Trophoblast cell (in vitro differentiated cells and primary cell): ENCODE measurements at regions not wholly inside any gene's neighbourhood (a gene's known extent, or its start where the extent isn't known, plus 50 kb on each side); places are given as distances from the start of the nearest gene placed in this dataset.
"Not testable (repeated sequence)": the region's sequence is repeated elsewhere in the genome, so short reads cannot be mapped to it uniquely, and the experiment has no call there.

ENCODE experiments used
- DNase-seq, 2 donors: peaks; one replicate each; pipeline ENCODE4 v3.0.0-alpha.2; 2016
- H2AFZ ChIP-seq: 2 replicates; pipeline ENCODE4 v1.6.1; 2013; ENCODE audit warnings: low read length, moderate library complexity, mild to moderate bottlenecking; ENCODE audit not compliant: insufficient read depth, poor library complexity
- H2AK5ac ChIP-seq: 2 replicates; pipeline ENCODE4 v1.6.1; 2013; ENCODE audit warnings: mild to moderate bottlenecking, low read length
- H2BK120ac ChIP-seq: 2 replicates; pipeline ENCODE4 v1.6.1; 2013; ENCODE audit warnings: low read length, mild to moderate bottlenecking, moderate library complexity; ENCODE audit not compliant: insufficient read depth, poor library complexity
- H2BK12ac ChIP-seq: 2 replicates; pipeline ENCODE4 v1.6.1; 2013; ENCODE audit warnings: mild to moderate bottlenecking, low read length, moderate library complexity
- H2BK5ac ChIP-seq: 2 replicates; pipeline ENCODE4 v1.6.1; 2013; ENCODE audit warnings: low read length, low read depth, moderate library complexity, mild to moderate bottlenecking; ENCODE audit not compliant: poor library complexity
- H3K14ac ChIP-seq: 2 replicates; pipeline ENCODE4 v1.6.1; 2013; ENCODE audit warnings: mild to moderate bottlenecking, low read length
- H3K18ac ChIP-seq: 2 replicates; pipeline ENCODE4 v1.6.1; 2013; ENCODE audit warnings: mild to moderate bottlenecking, low read length
- H3K23ac ChIP-seq: 2 replicates; pipeline ENCODE4 v1.6.1; 2013; ENCODE audit warnings: low read length
- H3K27ac ChIP-seq: 2 replicates; pipeline ENCODE4 v1.5.1; 2013; ENCODE audit warnings: low read depth, mild to moderate bottlenecking, inconsistent platforms, low read length, moderate library complexity
- H3K27me3 ChIP-seq: 2 replicates; pipeline ENCODE4 v1.6.1; 2013; ENCODE audit warnings: inconsistent platforms, mild to moderate bottlenecking, low read length, moderate library complexity; ENCODE audit not compliant: insufficient read depth
- H3K36me3 ChIP-seq, 2 experiments: 1 replicate in 1 of 2; 2 replicates in 1 of 2; pipeline ENCODE4 v1.6.1; 2013; ENCODE audit warnings: low read length in 2 of 2, mild to moderate bottlenecking in 2 of 2, moderate library complexity in 1 of 2; ENCODE audit not compliant: insufficient read depth in 2 of 2, control insufficient read depth in 1 of 2
- H3K4ac ChIP-seq: 2 replicates; pipeline ENCODE4 v1.6.1; 2013; ENCODE audit warnings: low read depth, mild to moderate bottlenecking, low read length, moderate library complexity
- H3K4me1 ChIP-seq, 2 experiments: 1 replicate in 1 of 2; 2 replicates in 1 of 2; pipeline ENCODE4 v1.6.1; 2013; ENCODE audit warnings: low read length in 2 of 2, mild to moderate bottlenecking in 2 of 2, moderate library complexity in 1 of 2; ENCODE audit not compliant: insufficient read depth in 2 of 2, control insufficient read depth in 1 of 2
- H3K4me2 ChIP-seq: 2 replicates; pipeline ENCODE4 v1.6.1; 2013; ENCODE audit warnings: inconsistent platforms, mild to moderate bottlenecking, low read length, moderate library complexity
- H3K4me3 ChIP-seq: 2 replicates; pipeline ENCODE4 v1.5.1; 2013; ENCODE audit warnings: mild to moderate bottlenecking, low read depth, low read length, inconsistent platforms
- H3K79me1 ChIP-seq: one replicate; pipeline ENCODE4 v1.6.1; 2013; ENCODE audit warnings: low read length
- H3K79me2 ChIP-seq: 2 replicates; pipeline ENCODE4 v1.6.1; 2013; ENCODE audit warnings: low read length, mild to moderate bottlenecking; ENCODE audit not compliant: control insufficient read depth, insufficient read depth, poor library complexity
- H3K9ac ChIP-seq: 2 replicates; pipeline ENCODE4 v1.6.1; 2013; ENCODE audit warnings: mild to moderate bottlenecking, low read length
- H3K9me3 ChIP-seq: 2 replicates; pipeline ENCODE4 v1.6.1; 2013; ENCODE audit warnings: low read depth, mild to moderate bottlenecking, control low read depth, inconsistent platforms, low read length; ENCODE audit not compliant: insufficient read depth
- H4K12ac ChIP-seq: 2 replicates; pipeline ENCODE4 v1.6.1; 2013; ENCODE audit warnings: low read depth, mild to moderate bottlenecking, low read length, moderate library complexity
- H4K8ac ChIP-seq: 2 replicates; pipeline ENCODE4 v1.6.1; 2013; ENCODE audit warnings: low read depth, mild to moderate bottlenecking, low read length, moderate library complexity
- H4K91ac ChIP-seq: one replicate; pipeline ENCODE4 v1.6.1; 2013; ENCODE audit warnings: low read depth, mild to moderate bottlenecking, low read length, moderate library complexity
- WGBS: extraction: QIAGEN DNeasy Blood & Tissue Kit; methylation state at CpG from one replicate; pipeline ENCODE4 v1.1.7; 2013; ENCODE audit warnings: missing lambda C conversion rate; ENCODE audit not compliant: insufficient read length, insufficient coverage; ENCODE audit errors: extremely low coverage; 5-methylcytosine and 5-hydroxymethylcytosine counted together

- H3K9me3 ChIP-seq, H3K4me1 ChIP-seq, DNase-seq, H3K79me2 ChIP-seq, H3K4me2 ChIP-seq, H3K14ac ChIP-seq, H2BK120ac ChIP-seq, H3K9ac ChIP-seq, H2AFZ ChIP-seq, H4K91ac ChIP-seq, H2BK12ac ChIP-seq, H3K36me3 ChIP-seq, H2AK5ac ChIP-seq, H3K18ac ChIP-seq, H4K8ac ChIP-seq, H3K23ac ChIP-seq, H3K4ac ChIP-seq, H3K79me1 ChIP-seq, H4K12ac ChIP-seq, H3K4me3 ChIP-seq, H3K27me3 ChIP-seq, H3K27ac ChIP-seq, H2BK5ac ChIP-seq: not testable (repeated sequence)
These were observed 225.4 kb downstream of the TTC6 start for GRCh38 chr14:37820810-37821209.

GRCh38 chr14:37824939-37825712 lies 229.7 kb downstream of the TTC6 start:
- Histone ChIP-seq H3K9me3 (no peaks in the 10 kb centered on the region), H4K12ac (no peak overlapping the region), H3K4ac (no peak overlapping the region), H3K4me3 (no peak overlapping the region), H2BK5ac (no peak overlapping the region), H2BK12ac (no peak overlapping the region), H4K8ac (no peak overlapping the region), H2AFZ (no peak overlapping the region), H3K9ac (no peak overlapping the region), H4K91ac (no peak overlapping the region), H3K36me3 (no peaks in the 10 kb centered on the region), H3K23ac (no peak overlapping the region), H2BK120ac (no peak overlapping the region), H3K4me2 (no peak overlapping the region), H3K14ac (no peak overlapping the region), H3K27me3 (no peaks in the 10 kb centered on the region), H3K79me1 (no peaks in the 10 kb centered on the region), H3K4me1 (no peaks in the 10 kb centered on the region), H3K79me2 (no peaks in the 10 kb centered on the region), H3K27ac (no peak overlapping the region), H2AK5ac (no peak overlapping the region), H3K18ac (no peak overlapping the region)
- WGBS: no CpG with 5 or more reads among the region's 3 CpGs
- DNase-seq: no peak

- no peak overlapping the region for H3K18ac ChIP-seq
- no peak overlapping the region for H2BK12ac ChIP-seq
- no peak overlapping the region for H4K91ac ChIP-seq
- H3K27me3 ChIP-seq: no peaks in the 10 kb centered on the region
- H3K9me3 ChIP-seq: no peaks in the 10 kb centered on the region
- no peak overlapping the region for H3K4ac ChIP-seq
- no peak for DNase-seq
- no peak overlapping the region for H2BK120ac ChIP-seq
- WGBS: no CpG with 5 or more reads among the region's 1 CpG
- no peaks in the 10 kb centered on the region for H3K36me3 ChIP-seq
- H4K12ac ChIP-seq: no peak overlapping the region
- no peak overlapping the region for H3K27ac ChIP-seq
- no peaks in the 10 kb centered on the region for H3K4me1 ChIP-seq
- H2AK5ac ChIP-seq: no peak overlapping the region
- no peak overlapping the region for H3K4me2 ChIP-seq
- no peak overlapping the region for H4K8ac ChIP-seq
- H3K23ac ChIP-seq: no peak overlapping the region
- no peak overlapping the region for H2BK5ac ChIP-seq
- H3K14ac ChIP-seq: no peak overlapping the region
- no peaks in the 10 kb centered on the region for H3K79me1 ChIP-seq
- H2AFZ ChIP-seq: no peak overlapping the region
- H3K9ac ChIP-seq: no peak overlapping the region
- no peak overlapping the region for H3K4me3 ChIP-seq
- no peaks in the 10 kb centered on the region for H3K79me2 ChIP-seq
These were observed 231.4 kb downstream of the TTC6 start for GRCh38 chr14:37826869-37827268.

GRCh38 chr14:37830271-37830670 lies 234.8 kb downstream of the TTC6 start:
- Histone ChIP-seq H3K4me2 (no peak overlapping the region), H3K36me3 (no peaks in the 10 kb centered on the region), H3K18ac (no peak overlapping the region)

More at GRCh38 chr14:37830271-37830670, 234.8 kb downstream of the TTC6 start:
- H3K27me3 ChIP-seq: no peaks in the 10 kb centered on the region
- H4K8ac ChIP-seq: no peak overlapping the region
- H3K79me1 ChIP-seq: no peaks in the 10 kb centered on the region
- H2BK12ac ChIP-seq: no peak overlapping the region
- H3K23ac ChIP-seq: no peak overlapping the region
- H2AFZ ChIP-seq: no peak overlapping the region
- H3K4me3 ChIP-seq: no peak overlapping the region
- H3K9me3 ChIP-seq: peaks cover 2% of the 10 kb centered on the region
- H2BK5ac ChIP-seq: no peak overlapping the region
- no peak for DNase-seq
- H3K9ac ChIP-seq: no peak overlapping the region
- no peak overlapping the region for H4K12ac ChIP-seq
- no peak overlapping the region for H3K27ac ChIP-seq
- H4K91ac ChIP-seq: no peak overlapping the region
- H2BK120ac ChIP-seq: no peak overlapping the region
- H2AK5ac ChIP-seq: no peak overlapping the region
- no peak overlapping the region for H3K4ac ChIP-seq
- no peaks in the 10 kb centered on the region for H3K79me2 ChIP-seq
- no peaks in the 10 kb centered on the region for H3K4me1 ChIP-seq
- no peak overlapping the region for H3K14ac ChIP-seq
